IMR-90 (cell line): ENCODE measurements at regions not wholly inside any gene's neighbourhood (a gene's known extent, or its start where the extent isn't known, plus 50 kb on each side); places are given as distances from the start of the nearest gene placed in this dataset.

Source experiments
- MXI1 ChIP-seq: IDR thresholded peaks from 2 replicates; pipeline ENCODE4 v1.6.1; 2012; ENCODE audit warnings: low read depth, mild to moderate bottlenecking, low read length, moderate library complexity, borderline replicate concordance
- TF ChIP-seq, protein P1 (sequence below): conservative IDR thresholded peaks from 2 replicates; pipeline ENCODE4 v1.5.1; 2012; ENCODE audit warnings: mild to moderate bottlenecking, low read depth, low read length, improper control_type of control experiment

DNA sequence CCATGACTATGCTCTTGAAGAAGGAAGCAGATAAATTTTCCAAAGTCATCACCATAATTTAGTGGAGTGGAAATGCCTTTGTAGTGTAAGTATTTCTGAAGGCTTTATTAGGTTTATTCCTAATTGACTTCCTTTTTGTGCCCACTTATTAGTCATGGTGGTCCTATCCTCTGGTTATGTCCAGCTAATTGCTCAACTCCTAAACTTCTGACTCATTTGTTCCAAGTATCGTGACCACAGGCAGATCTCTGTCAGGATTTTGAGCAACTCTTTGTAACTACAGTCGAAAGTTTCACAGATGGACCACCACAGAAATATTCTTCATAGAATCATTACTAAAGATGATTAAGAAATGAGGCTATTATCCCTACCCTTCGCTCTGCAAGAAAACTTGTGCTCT lies 315.6 kb upstream of the PTCHD4 start:
- TF ChIP-seq, protein P1, sequence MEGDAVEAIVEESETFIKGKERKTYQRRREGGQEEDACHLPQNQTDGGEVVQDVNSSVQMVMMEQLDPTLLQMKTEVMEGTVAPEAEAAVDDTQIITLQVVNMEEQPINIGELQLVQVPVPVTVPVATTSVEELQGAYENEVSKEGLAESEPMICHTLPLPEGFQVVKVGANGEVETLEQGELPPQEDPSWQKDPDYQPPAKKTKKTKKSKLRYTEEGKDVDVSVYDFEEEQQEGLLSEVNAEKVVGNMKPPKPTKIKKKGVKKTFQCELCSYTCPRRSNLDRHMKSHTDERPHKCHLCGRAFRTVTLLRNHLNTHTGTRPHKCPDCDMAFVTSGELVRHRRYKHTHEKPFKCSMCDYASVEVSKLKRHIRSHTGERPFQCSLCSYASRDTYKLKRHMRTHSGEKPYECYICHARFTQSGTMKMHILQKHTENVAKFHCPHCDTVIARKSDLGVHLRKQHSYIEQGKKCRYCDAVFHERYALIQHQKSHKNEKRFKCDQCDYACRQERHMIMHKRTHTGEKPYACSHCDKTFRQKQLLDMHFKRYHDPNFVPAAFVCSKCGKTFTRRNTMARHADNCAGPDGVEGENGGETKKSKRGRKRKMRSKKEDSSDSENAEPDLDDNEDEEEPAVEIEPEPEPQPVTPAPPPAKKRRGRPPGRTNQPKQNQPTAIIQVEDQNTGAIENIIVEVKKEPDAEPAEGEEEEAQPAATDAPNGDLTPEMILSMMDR, result no peak
- TF ChIP-seq MXI1, result no peak
